ENCODE measurements at regions not wholly inside any gene's neighbourhood (a gene's known extent, or its start where the extent isn't known, plus 50 kb on each side); places are given as distances from the start of the nearest gene placed in this dataset.

GRCh38 chr2:66382091-66382490 lies 52.8 kb upstream of the MEIS1 start:
- TF ChIP-seq CTCF (IDR thresholded peaks at IDR 0.05; ENCODE audit: partially characterized antibody, unreplicated experiment) = no peak
- Mint-ChIP-seq H3K27ac (ENCODE audit: unreplicated experiment) (no peak overlapping the region), H3K9me3 (ENCODE audit: unreplicated experiment) (no peaks in the 10 kb centered on the region), H3K27me3 (ENCODE audit: unreplicated experiment) (peaks cover 2% of the 10 kb centered on the region), H3K4me3 (ENCODE audit: unreplicated experiment) (no peak overlapping the region), H3K4me1 (ENCODE audit: low read depth, unreplicated experiment) (peaks cover 3% of the 10 kb centered on the region), H3K36me3 (ENCODE audit: unreplicated experiment) (no peaks in the 10 kb centered on the region)
- DNase-seq = no peak

GRCh38 chr2:66379473-66379872 lies 55.5 kb upstream of the MEIS1 start:
- Mint-ChIP-seq H3K9me3 (ENCODE audit: unreplicated experiment) (no peaks in the 10 kb centered on the region), H3K36me3 (ENCODE audit: unreplicated experiment) (no peaks in the 10 kb centered on the region), H3K27ac (ENCODE audit: unreplicated experiment) (no peak overlapping the region), H3K4me3 (ENCODE audit: unreplicated experiment) (no peak overlapping the region), H3K4me1 (ENCODE audit: low read depth, unreplicated experiment) (peaks cover 3% of the 10 kb centered on the region), H3K27me3 (ENCODE audit: unreplicated experiment) (peaks cover 2% of the 10 kb centered on the region)
- no peak for DNase-seq
- TF ChIP-seq CTCF (IDR thresholded peaks at IDR 0.05; ENCODE audit: partially characterized antibody, unreplicated experiment) = no peak

GRCh38 chr2:66377832-66378231 lies 57.1 kb upstream of the MEIS1 start:
- no peak overlapping the region for H3K4me3 Mint-ChIP-seq (ENCODE audit: unreplicated experiment)
- TF ChIP-seq CTCF (IDR thresholded peaks at IDR 0.05; ENCODE audit: partially characterized antibody, unreplicated experiment) = no peak
- H3K4me1 Mint-ChIP-seq (ENCODE audit: low read depth, unreplicated experiment) = peaks cover 3% of the 10 kb centered on the region
- H3K27ac Mint-ChIP-seq (ENCODE audit: unreplicated experiment) = no peak overlapping the region
- no peaks in the 10 kb centered on the region for H3K9me3 Mint-ChIP-seq (ENCODE audit: unreplicated experiment)
- peaks cover 2% of the 10 kb centered on the region for H3K27me3 Mint-ChIP-seq (ENCODE audit: unreplicated experiment)
- DNase-seq = no peak
- no peaks in the 10 kb centered on the region for H3K36me3 Mint-ChIP-seq (ENCODE audit: unreplicated experiment)

DNA sequence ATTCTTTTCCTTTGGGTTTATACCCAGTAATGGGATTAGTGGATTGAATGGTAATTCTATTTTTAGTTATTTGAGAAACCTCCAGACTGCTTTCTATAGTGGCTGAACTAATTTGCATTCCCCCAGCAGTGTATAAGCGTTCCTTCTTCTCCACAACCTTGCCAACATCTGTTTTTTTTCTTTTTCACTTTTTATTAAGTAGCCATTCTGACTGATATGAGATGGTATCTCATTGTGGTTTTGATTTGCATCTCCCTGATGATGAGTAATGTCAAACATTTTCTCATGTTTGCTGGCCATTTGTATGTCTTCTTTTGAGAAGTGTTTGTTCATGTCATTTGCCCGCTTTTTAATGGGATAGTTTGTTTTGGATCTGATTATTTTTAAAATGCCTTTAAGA lies 64.1 kb upstream of the MEIS1 start:
- H3K27ac Mint-ChIP-seq (ENCODE audit: unreplicated experiment) = no peak overlapping the region
- TF ChIP-seq CTCF (IDR thresholded peaks at IDR 0.05; ENCODE audit: partially characterized antibody, unreplicated experiment) = no peak
- no peaks in the 10 kb centered on the region for H3K9me3 Mint-ChIP-seq (ENCODE audit: unreplicated experiment)
- no peak overlapping the region for H3K4me3 Mint-ChIP-seq (ENCODE audit: unreplicated experiment)
- H3K4me1 Mint-ChIP-seq (ENCODE audit: low read depth, unreplicated experiment) = no peaks in the 10 kb centered on the region
- H3K27me3 Mint-ChIP-seq (ENCODE audit: unreplicated experiment) = peaks cover 2% of the 10 kb centered on the region
- DNase-seq = no peak
- no peaks in the 10 kb centered on the region for H3K36me3 Mint-ChIP-seq (ENCODE audit: unreplicated experiment)

DNA sequence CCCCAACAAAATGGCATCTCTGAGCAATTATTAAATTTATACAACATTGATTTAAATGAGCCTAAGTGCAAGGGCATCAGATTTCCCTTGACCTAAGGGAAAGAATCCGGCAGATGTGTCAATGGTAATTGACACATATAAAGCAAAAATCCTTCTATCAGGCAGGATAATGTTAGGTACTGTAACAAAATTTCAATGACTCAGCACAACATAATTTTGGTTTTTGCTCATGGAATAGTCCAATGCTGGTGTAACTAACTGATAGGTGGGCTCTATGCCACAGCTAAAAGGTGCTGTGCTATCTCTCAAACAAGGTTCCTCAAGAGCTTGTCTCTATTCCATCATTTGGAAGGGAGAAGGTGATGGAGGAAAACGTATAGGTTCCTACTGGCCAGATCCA lies 68.3 kb upstream of the MEIS1 start:
- H3K36me3 Mint-ChIP-seq (ENCODE audit: unreplicated experiment) = no peaks in the 10 kb centered on the region
- peaks cover 4% of the 10 kb centered on the region for H3K4me1 Mint-ChIP-seq (ENCODE audit: low read depth, unreplicated experiment)
- H3K4me3 Mint-ChIP-seq (ENCODE audit: unreplicated experiment) = no peak overlapping the region
- TF ChIP-seq CTCF (IDR thresholded peaks at IDR 0.05; ENCODE audit: partially characterized antibody, unreplicated experiment) = no peak
- no peaks in the 10 kb centered on the region for H3K9me3 Mint-ChIP-seq (ENCODE audit: unreplicated experiment)
- no peak overlapping the region for H3K27ac Mint-ChIP-seq (ENCODE audit: unreplicated experiment)
- H3K27me3 Mint-ChIP-seq (ENCODE audit: unreplicated experiment) = peaks cover 2% of the 10 kb centered on the region
- no peak for DNase-seq

Measured in glutamatergic neuron (in vitro differentiated cells).